ENCODE measurements at regions not wholly inside any gene's neighbourhood (a gene's known extent, or its start where the extent isn't known, plus 50 kb on each side); places are given as distances from the start of the nearest gene placed in this dataset.

GRCh38 chr4:182014164-182014563, 229.0 kb upstream of the TENM3 start:
- DNase-seq (ENCODE audit: low read depth) = no peak
- H3K4me3 ChIP-seq (ENCODE audit: low read length) = no peak overlapping the region
- TF ChIP-seq CTCF (conservative IDR thresholded peaks at IDR 0.05; ENCODE audit: low read depth, low read length) = no peak

- no peak for TF ChIP-seq CTCF (conservative IDR thresholded peaks at IDR 0.05; ENCODE audit: low read depth, low read length)
- no peak overlapping the region for H3K4me3 ChIP-seq (ENCODE audit: low read length)
- no peak for DNase-seq (ENCODE audit: low read depth)
Observed at GRCh38 chr4:182015014-182015413, 228.2 kb upstream of the TENM3 start.

- H3K4me3 ChIP-seq (ENCODE audit: low read length) = no peak overlapping the region
- no peak for TF ChIP-seq CTCF (conservative IDR thresholded peaks at IDR 0.05; ENCODE audit: low read depth, low read length)
- no peak for DNase-seq (ENCODE audit: low read depth)
Observed at GRCh38 chr4:182015893-182016292, 227.3 kb upstream of the TENM3 start.

- no peak overlapping the region for H3K4me3 ChIP-seq (ENCODE audit: low read length)
- no peak for DNase-seq (ENCODE audit: low read depth)
- no peak for TF ChIP-seq CTCF (conservative IDR thresholded peaks at IDR 0.05; ENCODE audit: low read depth, low read length)
Observed at GRCh38 chr4:182017038-182017437, 226.2 kb upstream of the TENM3 start.

- DNase-seq (ENCODE audit: low read depth) = no peak
- no peak overlapping the region for H3K4me3 ChIP-seq (ENCODE audit: low read length)
- TF ChIP-seq CTCF (conservative IDR thresholded peaks at IDR 0.05; ENCODE audit: low read depth, low read length) = no peak
Observed at GRCh38 chr4:182018691-182019090, 224.5 kb upstream of the TENM3 start.

- TF ChIP-seq CTCF (conservative IDR thresholded peaks at IDR 0.05; ENCODE audit: low read depth, low read length) = no peak
- DNase-seq (ENCODE audit: low read depth) = no peak
Observed at GRCh38 chr4:182019148-182019652, 224.0 kb upstream of the TENM3 start.

GRCh38 chr4:182022909-182023308, 220.3 kb upstream of the TENM3 start:
- H3K4me3 ChIP-seq (ENCODE audit: low read length) = no peak overlapping the region
- no peak for DNase-seq (ENCODE audit: low read depth)
- TF ChIP-seq CTCF (conservative IDR thresholded peaks at IDR 0.05; ENCODE audit: low read depth, low read length) = no peak

More at GRCh38 chr4:182019148-182019652, 224.0 kb upstream of the TENM3 start:
- no peak overlapping the region for H3K4me3 ChIP-seq (ENCODE audit: low read length)

All from retinal pigment epithelial cell (primary cell).